ENCODE measurements at regions not wholly inside any gene's neighbourhood (a gene's known extent, or its start where the extent isn't known, plus 50 kb on each side); places are given as distances from the start of the nearest gene placed in this dataset.

GRCh38 chr18:54075689-54076088, 148.8 kb downstream of the MBD2 start:
- Histone ChIP-seq H3K4me1 (ENCODE audit: insufficient read depth, low read length) (no peaks in the 10 kb centered on the region), H2AK5ac (ENCODE audit: insufficient read length, low read length) (no peak overlapping the region), H3K9ac (ENCODE audit: extremely low read depth, insufficient read length, low read length) (no peak overlapping the region), H3K9me3 (ENCODE audit: control insufficient read depth, low read depth, low read length) (no peaks in the 10 kb centered on the region), H3K18ac (ENCODE audit: insufficient read length, low read depth, low read length) (no peak overlapping the region), H3K27ac (ENCODE audit: insufficient read length, low read depth, low read length) (no peak overlapping the region), H3K79me2 (ENCODE audit: insufficient read depth, low read length) (no peaks in the 10 kb centered on the region), H2BK15ac (ENCODE audit: low read depth, low read length) (no peak overlapping the region), H4K8ac (replicated peaks; ENCODE audit: insufficient read length, low read depth, low read length) (no peak overlapping the region), H2AFZ (ENCODE audit: low read length) (no peak overlapping the region), H3K23me2 (ENCODE audit: insufficient read length, low read depth, low read length, poor library complexity, severe bottlenecking) (no peaks in the 10 kb centered on the region), H3K23ac (ENCODE audit: insufficient read length, low read depth, low read length) (no peak overlapping the region), H3T11ph (ENCODE audit: low read length) (no peak overlapping the region), H3K4me2 (ENCODE audit: insufficient read depth, insufficient read length, low read length) (no peak overlapping the region), H3K79me1 (ENCODE audit: insufficient read depth, low read depth, low read length, poor library complexity, severe bottlenecking) (no peaks in the 10 kb centered on the region), H2BK12ac (ENCODE audit: insufficient read length, low read depth, low read length) (no peak overlapping the region), H3K56ac (ENCODE audit: insufficient read length, low read depth, low read length) (no peak overlapping the region), H4K5ac (ENCODE audit: insufficient read length, low read depth, low read length) (no peak overlapping the region), H2BK20ac (ENCODE audit: low read depth, low read length, poor library complexity, severe bottlenecking) (no peak overlapping the region), H4K20me1 (ENCODE audit: control insufficient read depth, insufficient read depth, insufficient read length) (no peaks in the 10 kb centered on the region), H4K91ac (ENCODE audit: insufficient read length, low read depth, low read length) (no peak overlapping the region), H2BK120ac (ENCODE audit: low read depth, low read length, poor library complexity, severe bottlenecking) (no peak overlapping the region), H3K27me3 (ENCODE audit: insufficient read depth, low read length) (no peaks in the 10 kb centered on the region), H2BK5ac (ENCODE audit: insufficient read length, low read length) (no peak overlapping the region), H3K4ac (ENCODE audit: low read depth, low read length) (no peak overlapping the region), H3K14ac (ENCODE audit: insufficient read depth, low read length) (no peak overlapping the region)
- H3K36me3 Mint-ChIP-seq (ENCODE audit: insufficient read depth in 1 of 3, low read depth in 3 of 3) = 0 out of 7 replicates have a peak, but pooled peaks cover 0 to 3% (median 0%) of the 10 kb centered on the region in 3 experiments
- no peaks in the 10 kb centered on the region for H3K27me3 Mint-ChIP-seq (ENCODE audit: low read depth)
- H3K9me3 Mint-ChIP-seq = no peaks in the 10 kb centered on the region
- no peak for TF ChIP-seq CTCF (conservative IDR thresholded peaks at IDR 0.05)
- DNase-seq = no peak
- peaks cover 2 to 3% of the 10 kb centered on the region in 2 experiments; a peak in 2 of 4 replicates for H3K4me1 Mint-ChIP-seq
- no peak overlapping the region for H3K27ac Mint-ChIP-seq
- H3K4me3 Mint-ChIP-seq = no peak overlapping the region
- no CpG with 5 or more reads among the region's 3 CpGs for WGBS (ENCODE audit: extremely low coverage, insufficient read length, low lambda C conversion rate)

Measured in H9 (cell line).